ENCODE measurements at regions not wholly inside any gene's neighbourhood (a gene's known extent, or its start where the extent isn't known, plus 50 kb on each side); places are given as distances from the start of the nearest gene placed in this dataset.

- Histone ChIP-seq H3K27me3 (no peaks in the 10 kb centered on the region), H3K9me3 (peaks cover 0 to 3% (median 0%) of the 10 kb centered on the region in 4 donors), H3K4me1 (no peaks in the 10 kb centered on the region), H3K36me3 (no peaks in the 10 kb centered on the region), H3K4me3 (no peak overlapping the region), H3K27ac (no peak overlapping the region)
- TF ChIP-seq POLR2A (IDR thresholded peaks at IDR 0.05) (no peak), EP300 (IDR thresholded peaks at IDR 0.05) (no peak), POLR2AphosphoS5 (IDR thresholded peaks at IDR 0.05) (no peak), CTCF (IDR thresholded peaks at IDR 0.05) (no peak)
- no peak for DNase-seq
- WGBS, 2 donors: 91 to 92% methylated on average over 6 of the region's 6 CpGs
- intact Hi-C loops (cut with DNase I): no loop called here
Observed at GRCh38 chr20:11438412-11438811, 479.3 kb upstream of the BTBD3 start.

GRCh38 chr20:11443382-11444119 is 474.1 kb upstream of the BTBD3 start:
- H3K27me3 ChIP-seq: no peaks in the 10 kb centered on the region
- TF ChIP-seq EP300 (IDR thresholded peaks at IDR 0.05) (no peak), CTCF (IDR thresholded peaks at IDR 0.05) (no peak), POLR2A (IDR thresholded peaks at IDR 0.05) (no peak), POLR2AphosphoS5 (IDR thresholded peaks at IDR 0.05) (no peak)
- no peak overlapping the region for H3K4me3 ChIP-seq
- WGBS, 2 donors: 56 to 60% methylated on average over 3 of the region's 3 CpGs
- H3K27ac ChIP-seq: no peak overlapping the region
- no peak for DNase-seq
- intact Hi-C loops (cut with DNase I): no loop called here
- no peaks in the 10 kb centered on the region for H3K9me3 ChIP-seq
- H3K36me3 ChIP-seq: no peaks in the 10 kb centered on the region
- no peaks in the 10 kb centered on the region for H3K4me1 ChIP-seq

- WGBS, 2 donors: 69 to 72% methylated on average over 3 of the region's 3 CpGs
- Histone ChIP-seq H3K4me1 (no peaks in the 10 kb centered on the region), H3K9me3 (no peaks in the 10 kb centered on the region), H3K4me3 (no peak overlapping the region), H3K27ac (no peak overlapping the region), H3K36me3 (no peaks in the 10 kb centered on the region), H3K27me3 (no peaks in the 10 kb centered on the region)
- TF ChIP-seq POLR2AphosphoS5 (IDR thresholded peaks at IDR 0.05) (no peak), CTCF (IDR thresholded peaks at IDR 0.05) (no peak), POLR2A (IDR thresholded peaks at IDR 0.05) (no peak), EP300 (IDR thresholded peaks at IDR 0.05) (no peak)
- no peak for DNase-seq
- intact Hi-C loops (cut with DNase I): no loop called here
Observed at GRCh38 chr20:11445161-11445560, 472.5 kb upstream of the BTBD3 start.

- intact Hi-C loops (cut with DNase I): no loop called here
- Histone ChIP-seq H3K4me3 (no peak overlapping the region), H3K36me3 (no peaks in the 10 kb centered on the region), H3K4me1 (no peaks in the 10 kb centered on the region), H3K27me3 (no peaks in the 10 kb centered on the region), H3K27ac (no peak overlapping the region), H3K9me3 (no peaks in the 10 kb centered on the region)
- no peak for TF ChIP-seq POLR2AphosphoS5 (IDR thresholded peaks at IDR 0.05)
- no peak for TF ChIP-seq CTCF (IDR thresholded peaks at IDR 0.05)
- TF ChIP-seq POLR2A (IDR thresholded peaks at IDR 0.05): no peak
- TF ChIP-seq EP300 (IDR thresholded peaks at IDR 0.05): no peak
- no peak for DNase-seq
Observed at GRCh38 chr20:11445891-11446290, 471.8 kb upstream of the BTBD3 start.

Data from sigmoid colon (tissue), 6 donors.